ENCODE measurements at regions not wholly inside any gene's neighbourhood (a gene's known extent, or its start where the extent isn't known, plus 50 kb on each side); places are given as distances from the start of the nearest gene placed in this dataset.

DNA sequence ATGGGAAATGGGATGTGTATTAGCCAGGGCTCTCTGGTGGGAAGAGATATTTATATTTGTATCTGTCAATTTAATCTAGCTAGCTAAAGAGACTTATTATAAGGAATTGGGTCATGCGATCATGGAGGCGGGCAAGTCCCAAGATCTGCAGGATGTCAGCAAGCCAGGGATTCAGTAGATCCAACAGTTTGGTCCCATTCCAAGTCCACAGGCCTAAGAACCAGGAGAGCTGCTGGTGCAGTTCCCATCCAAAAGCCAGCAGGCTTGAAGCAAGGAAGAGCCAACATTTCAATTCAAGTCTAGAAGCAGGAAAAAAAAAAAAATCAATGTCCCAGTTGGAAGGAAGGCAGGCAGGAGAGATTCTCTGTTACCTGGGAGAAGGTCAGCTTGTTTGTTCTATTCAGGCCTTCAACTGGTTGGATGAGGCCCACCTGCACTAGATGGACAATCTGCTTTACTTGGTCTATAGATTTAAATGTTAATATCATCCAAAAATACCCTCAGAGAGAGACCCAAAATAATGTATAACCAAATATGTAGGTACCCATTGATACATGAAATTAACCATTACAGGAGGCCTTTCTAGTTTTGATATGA is 60.7 kb upstream of the BCAT1 start:
- no peak for TF ChIP-seq CTCF (IDR thresholded peaks at IDR 0.05)
- TF ChIP-seq EZH2 (IDR thresholded peaks at IDR 0.05; ENCODE audit: borderline replicate concordance, insufficient read depth, low read depth, low read length, poor library complexity, severe bottlenecking): no peak

All from B cell (primary cell).